Muscle layer of duodenum (tissue), 2 donors: ENCODE measurements at regions not wholly inside any gene's neighbourhood (a gene's known extent, or its start where the extent isn't known, plus 50 kb on each side); places are given as distances from the start of the nearest gene placed in this dataset.

Source experiments
- H3K27ac ChIP-seq: one replicate; pipeline ENCODE4 v1.7.0; 2013; ENCODE audit warnings: mild to moderate bottlenecking, low read length
- H3K27me3 ChIP-seq: one replicate; pipeline ENCODE4 v1.7.0; 2013; ENCODE audit warnings: low read depth, mild to moderate bottlenecking, control low read depth, low read length
- H3K36me3 ChIP-seq, 2 donors: one replicate each; pipeline ENCODE4 v1.7.0; 2013; ENCODE audit warnings: low read length in 2 of 2, control low read depth in 1 of 2, mild to moderate bottlenecking in 1 of 2; ENCODE audit not compliant: insufficient read depth in 2 of 2, control insufficient read depth in 1 of 2
- H3K4me1 ChIP-seq, 2 donors: one replicate each; pipeline ENCODE4 v1.7.0; 2013; ENCODE audit warnings: low read length in 2 of 2, mild to moderate bottlenecking in 2 of 2, control low read depth in 1 of 2, moderate library complexity in 1 of 2; ENCODE audit not compliant: insufficient read depth in 2 of 2, control insufficient read depth in 1 of 2
- H3K4me3 ChIP-seq, 2 donors: one replicate each; pipeline ENCODE4 v1.7.0; 2013; ENCODE audit warnings: low read length in 2 of 2, low read depth in 1 of 2, mild to moderate bottlenecking in 1 of 2
- H3K9me3 ChIP-seq, 2 donors: one replicate each; pipeline ENCODE4 v1.7.0; 2013; ENCODE audit warnings: low read length in 2 of 2, control low read depth in 1 of 2, mild to moderate bottlenecking in 1 of 2; ENCODE audit not compliant: control insufficient read depth in 1 of 2
- donor health status: healthy.

- Histone ChIP-seq H3K27me3 (no peaks in the 10 kb centered on the region), H3K4me3 (no peak overlapping the region), H3K27ac (no peak overlapping the region), H3K4me1 (peaks cover 0 to 4% of the 10 kb centered on the region in 2 donors), H3K9me3 (no peaks in the 10 kb centered on the region), H3K36me3 (no peaks in the 10 kb centered on the region)
Observed at GRCh38 chr6:169937389-169938261, 186.2 kb downstream of the ERMARD start.

DNA sequence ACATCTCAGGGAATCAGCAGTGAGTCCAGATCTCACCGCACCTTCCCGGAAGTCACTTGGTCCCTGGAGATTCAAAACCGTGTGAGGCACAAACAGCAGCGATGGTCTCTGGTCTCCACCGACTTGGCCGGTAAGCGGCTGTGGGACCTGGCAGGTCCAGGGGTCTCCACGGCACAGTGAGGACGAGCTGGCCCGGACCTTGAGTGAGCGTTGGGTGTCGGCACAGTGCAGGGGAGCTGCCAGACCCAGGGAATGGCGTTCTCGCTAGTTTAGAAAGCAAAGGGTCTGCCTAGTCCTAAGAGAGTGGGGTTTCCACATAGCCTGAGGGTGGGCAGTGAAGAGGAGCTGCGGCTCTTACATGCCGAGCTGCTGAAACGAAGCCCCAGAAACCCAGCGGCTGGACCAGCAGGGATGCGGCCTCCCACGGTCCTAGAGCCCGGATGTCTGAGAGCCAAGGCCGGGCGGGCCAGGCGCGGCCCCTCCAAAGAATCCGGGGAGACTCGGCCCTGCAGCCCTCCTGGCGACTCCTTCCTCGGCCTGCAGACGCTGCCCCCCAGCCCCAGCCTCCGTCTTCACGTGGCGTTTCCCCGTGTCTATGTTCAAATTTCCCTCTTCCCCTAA is 185.0 kb downstream of the ERMARD start:
- H3K27me3 ChIP-seq: no peaks in the 10 kb centered on the region

DNA sequence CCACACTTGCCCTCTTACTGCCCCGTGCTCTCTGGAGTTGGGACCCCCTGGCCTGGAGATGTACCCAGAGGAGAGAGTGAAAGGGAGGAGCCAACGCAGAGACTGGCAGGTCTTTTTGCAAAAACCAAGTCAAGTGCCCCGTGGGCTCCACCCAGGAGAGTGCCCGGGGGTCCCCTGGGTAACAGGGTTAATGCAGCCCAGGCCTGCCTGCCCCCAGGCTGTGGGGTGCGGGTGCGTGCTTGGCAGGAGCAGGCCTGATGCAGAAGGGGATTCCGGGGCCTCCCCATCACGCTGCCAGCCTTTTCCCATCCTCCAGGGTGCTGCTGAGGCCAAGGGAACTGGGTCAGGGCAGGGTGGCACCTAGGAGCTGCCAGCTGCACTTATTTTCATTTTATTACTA is 184.4 kb downstream of the ERMARD start:
- H3K27ac ChIP-seq: no peak overlapping the region
- H3K36me3 ChIP-seq: no peaks in the 10 kb centered on the region
- H3K4me1 ChIP-seq: peaks cover 0 to 4% of the 10 kb centered on the region in 2 donors
- H3K27me3 ChIP-seq: no peaks in the 10 kb centered on the region
- no peak overlapping the region for H3K4me3 ChIP-seq
- no peaks in the 10 kb centered on the region for H3K9me3 ChIP-seq

More for the DNA sequence above, 185.0 kb downstream of the ERMARD start:
- Histone ChIP-seq H3K9me3 (no peaks in the 10 kb centered on the region), H3K27ac (no peak overlapping the region), H3K36me3 (no peaks in the 10 kb centered on the region), H3K4me1 (peaks cover 0 to 4% of the 10 kb centered on the region in 2 donors), H3K4me3 (no peak overlapping the region)

- H3K27me3 ChIP-seq: no peaks in the 10 kb centered on the region
- no peaks in the 10 kb centered on the region for H3K36me3 ChIP-seq
- H3K27ac ChIP-seq: no peak overlapping the region
- H3K4me1 ChIP-seq: peaks cover 0 to 4% of the 10 kb centered on the region in 2 donors
- no peaks in the 10 kb centered on the region for H3K9me3 ChIP-seq
- no peak overlapping the region for H3K4me3 ChIP-seq
Observed at GRCh38 chr6:169935348-169935718, 183.9 kb downstream of the ERMARD start.

DNA sequence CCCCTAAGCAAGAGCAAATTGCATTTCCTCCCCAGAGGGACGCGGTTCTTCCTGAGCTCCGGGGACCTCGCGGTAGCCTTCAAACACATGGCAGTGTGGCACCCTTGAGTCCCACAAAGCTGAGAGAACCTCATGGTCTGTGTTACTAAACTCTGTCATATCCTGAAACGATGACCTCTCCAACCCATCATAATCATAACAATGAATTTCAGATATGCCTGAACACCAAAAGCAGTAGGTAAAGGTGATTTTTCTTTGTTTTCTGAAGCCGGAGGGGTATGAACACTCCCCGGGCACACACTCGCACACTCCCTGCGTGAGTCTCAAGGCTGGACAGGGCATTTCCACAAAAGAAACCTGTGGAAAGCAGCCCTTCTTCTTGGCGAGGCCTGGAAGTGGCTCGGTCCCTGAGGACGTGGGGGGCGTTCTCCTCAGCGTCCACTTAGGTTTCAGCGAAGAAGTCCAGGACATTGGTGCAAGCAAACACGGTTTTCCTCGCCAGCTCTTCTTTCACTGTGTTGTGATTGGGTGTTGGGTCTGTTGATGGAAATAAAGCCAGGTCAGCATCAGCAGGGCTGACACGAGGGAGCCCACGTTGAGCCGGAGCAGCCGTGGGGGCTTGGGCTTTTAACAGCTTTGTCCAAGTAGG is 183.4 kb downstream of the ERMARD start:
- Histone ChIP-seq H3K36me3 (no peaks in the 10 kb centered on the region), H3K9me3 (no peaks in the 10 kb centered on the region), H3K27me3 (no peaks in the 10 kb centered on the region), H3K4me3 (no peak overlapping the region), H3K4me1 (peaks cover 0 to 4% of the 10 kb centered on the region in 2 donors), H3K27ac (no peak overlapping the region)

DNA sequence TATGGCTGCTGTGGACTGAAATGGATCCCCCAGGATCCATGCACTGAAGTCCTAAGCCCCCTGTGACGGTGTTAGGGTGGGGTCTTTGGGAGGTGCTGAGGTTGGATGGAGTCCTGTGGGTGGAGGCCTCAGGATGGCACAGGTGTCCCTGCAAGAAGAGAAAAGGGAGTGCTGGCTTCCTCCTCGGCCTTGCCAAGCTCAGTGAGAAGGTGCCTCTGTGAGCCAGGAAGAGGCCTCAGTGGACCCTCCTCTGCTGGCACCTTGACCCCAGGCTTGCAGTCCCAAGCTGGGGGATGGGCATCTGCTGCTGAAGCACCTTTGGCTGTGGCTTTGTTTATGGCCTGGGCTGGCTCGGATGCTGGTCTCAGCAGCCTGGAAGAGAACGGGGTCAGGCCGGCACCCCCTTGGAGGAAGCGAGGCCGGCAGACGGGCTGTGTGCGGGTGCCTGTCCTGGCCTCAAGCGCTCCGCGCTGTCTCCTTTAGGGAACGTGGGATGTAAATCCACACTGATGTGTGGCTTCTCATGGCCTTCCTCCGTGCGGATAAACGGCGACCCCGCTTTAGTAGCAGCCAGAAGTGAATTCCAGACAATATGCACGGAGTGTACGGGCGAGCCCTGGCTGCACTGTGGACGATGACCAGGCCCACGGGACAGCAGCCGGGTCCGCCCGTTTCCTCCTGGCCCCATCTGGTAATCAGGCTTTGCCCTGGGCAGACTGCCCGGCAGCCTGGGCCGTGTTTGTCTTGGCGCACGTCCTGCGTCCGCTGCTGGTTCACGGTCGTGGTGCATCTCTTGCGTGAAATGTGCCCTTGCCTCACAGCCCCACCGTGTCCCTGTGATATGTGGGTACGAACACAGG is 182.6 kb downstream of the ERMARD start:
- Histone ChIP-seq H3K4me3 (no peak overlapping the region), H3K36me3 (no peaks in the 10 kb centered on the region), H3K4me1 (peaks cover 0 to 4% of the 10 kb centered on the region in 2 donors), H3K27me3 (no peaks in the 10 kb centered on the region), H3K27ac (no peak overlapping the region), H3K9me3 (peaks cover 0 to 4% of the 10 kb centered on the region in 2 donors)

GRCh38 chr6:169933251-169933821 is 181.9 kb downstream of the ERMARD start:
- no peaks in the 10 kb centered on the region for H3K36me3 ChIP-seq
- no peaks in the 10 kb centered on the region for H3K27me3 ChIP-seq
- H3K4me3 ChIP-seq: no peak overlapping the region
- H3K27ac ChIP-seq: no peak overlapping the region
- peaks cover 0 to 4% of the 10 kb centered on the region in 2 donors for H3K4me1 ChIP-seq
- H3K9me3 ChIP-seq: peaks cover 0 to 4% of the 10 kb centered on the region in 2 donors

DNA sequence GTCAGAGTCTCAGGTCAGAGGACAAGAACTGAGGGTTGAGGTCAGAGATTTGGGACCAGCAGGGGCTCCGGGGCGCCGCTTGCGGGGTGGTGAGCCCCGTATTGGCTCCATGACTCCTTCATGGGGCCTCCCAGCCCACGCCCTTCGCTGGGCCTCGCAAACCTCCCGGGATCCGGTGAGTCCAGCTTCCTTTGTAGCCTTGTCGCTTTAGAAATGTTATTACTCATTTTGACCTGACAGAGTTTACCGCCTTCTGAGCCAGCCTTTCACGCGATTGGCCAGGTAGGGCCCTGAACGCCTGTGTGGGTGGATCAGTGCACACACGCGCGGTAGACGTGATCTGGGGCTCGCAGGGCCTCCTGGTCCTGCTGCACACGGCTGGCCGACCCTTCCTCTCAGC is 181.1 kb downstream of the ERMARD start:
- no peak overlapping the region for H3K27ac ChIP-seq
- no peaks in the 10 kb centered on the region for H3K27me3 ChIP-seq
- H3K9me3 ChIP-seq: peaks cover 0 to 4% of the 10 kb centered on the region in 2 donors
- no peaks in the 10 kb centered on the region for H3K36me3 ChIP-seq
- H3K4me3 ChIP-seq: no peak overlapping the region
- H3K4me1 ChIP-seq: peaks cover 0 to 4% of the 10 kb centered on the region in 2 donors

GRCh38 chr6:169931261-169931660 is 179.8 kb downstream of the ERMARD start:
- Histone ChIP-seq H3K36me3 (no peaks in the 10 kb centered on the region), H3K4me1 (peaks cover 0 to 4% of the 10 kb centered on the region in 2 donors), H3K4me3 (no peak overlapping the region), H3K27me3 (no peaks in the 10 kb centered on the region), H3K9me3 (peaks cover 0 to 4% of the 10 kb centered on the region in 2 donors), H3K27ac (no peak overlapping the region)

GRCh38 chr6:169930799-169931198 is 179.4 kb downstream of the ERMARD start:
- Histone ChIP-seq H3K27ac (no peak overlapping the region), H3K4me1 (peaks cover 0 to 4% of the 10 kb centered on the region in 2 donors), H3K36me3 (no peaks in the 10 kb centered on the region), H3K4me3 (no peak overlapping the region), H3K9me3 (peaks cover 0 to 4% of the 10 kb centered on the region in 2 donors), H3K27me3 (no peaks in the 10 kb centered on the region)
